ENCODE measurements at regions not wholly inside any gene's neighbourhood (a gene's known extent, or its start where the extent isn't known, plus 50 kb on each side); places are given as distances from the start of the nearest gene placed in this dataset.

GRCh38 chr1:87179851-87180519 is 148.7 kb upstream of the LMO4 start:
- H3K4me1 ChIP-seq, result no peaks in the 10 kb centered on the region
- H3K27me3 ChIP-seq, result no peaks in the 10 kb centered on the region
- no peak for TF ChIP-seq POLR2A (IDR thresholded peaks at IDR 0.05)
- no peak overlapping the region for H3K4me3 ChIP-seq
- H3K27ac ChIP-seq, result no peak overlapping the region
- no peaks in the 10 kb centered on the region for H3K36me3 ChIP-seq
- DNase-seq (no peak), ATAC-seq (peak in 1 of 2 donors; percentile 46)
- H3K9me3 ChIP-seq, result no peaks in the 10 kb centered on the region
- intact Hi-C loops (cut with DNase I; ENCODE audit: low total_unique reads), result no loop called here
- in situ Hi-C loops (cut with MboI; ENCODE audit: low sequenced_read_pairs in 4 of 4), result no loop called here

GRCh38 chr1:87180682-87181081 is 148.0 kb upstream of the LMO4 start:
- Histone ChIP-seq H3K4me3 (no peak overlapping the region), H3K36me3 (no peaks in the 10 kb centered on the region), H3K27ac (peak overlapping the region in 1 of 4 donors; percentile 27), H3K27me3 (no peaks in the 10 kb centered on the region), H3K9me3 (no peaks in the 10 kb centered on the region), H3K4me1 (no peaks in the 10 kb centered on the region)
- ATAC-seq (peak; percentile 62 to 67), DNase-seq (peak in 1 of 2 donors; percentile 21)
- in situ Hi-C loops (cut with MboI; ENCODE audit: low sequenced_read_pairs in 4 of 4) (no loop called here), intact Hi-C loops (cut with DNase I; ENCODE audit: low total_unique reads) (no loop called here)
- TF ChIP-seq, protein P1, sequence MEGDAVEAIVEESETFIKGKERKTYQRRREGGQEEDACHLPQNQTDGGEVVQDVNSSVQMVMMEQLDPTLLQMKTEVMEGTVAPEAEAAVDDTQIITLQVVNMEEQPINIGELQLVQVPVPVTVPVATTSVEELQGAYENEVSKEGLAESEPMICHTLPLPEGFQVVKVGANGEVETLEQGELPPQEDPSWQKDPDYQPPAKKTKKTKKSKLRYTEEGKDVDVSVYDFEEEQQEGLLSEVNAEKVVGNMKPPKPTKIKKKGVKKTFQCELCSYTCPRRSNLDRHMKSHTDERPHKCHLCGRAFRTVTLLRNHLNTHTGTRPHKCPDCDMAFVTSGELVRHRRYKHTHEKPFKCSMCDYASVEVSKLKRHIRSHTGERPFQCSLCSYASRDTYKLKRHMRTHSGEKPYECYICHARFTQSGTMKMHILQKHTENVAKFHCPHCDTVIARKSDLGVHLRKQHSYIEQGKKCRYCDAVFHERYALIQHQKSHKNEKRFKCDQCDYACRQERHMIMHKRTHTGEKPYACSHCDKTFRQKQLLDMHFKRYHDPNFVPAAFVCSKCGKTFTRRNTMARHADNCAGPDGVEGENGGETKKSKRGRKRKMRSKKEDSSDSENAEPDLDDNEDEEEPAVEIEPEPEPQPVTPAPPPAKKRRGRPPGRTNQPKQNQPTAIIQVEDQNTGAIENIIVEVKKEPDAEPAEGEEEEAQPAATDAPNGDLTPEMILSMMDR (IDR thresholded peaks at IDR 0.05 in 4 of 5, conservative IDR thresholded peaks at IDR 0.05 in 1 of 5), result no peak
- no peak for TF ChIP-seq POLR2A (IDR thresholded peaks at IDR 0.05)

DNA sequence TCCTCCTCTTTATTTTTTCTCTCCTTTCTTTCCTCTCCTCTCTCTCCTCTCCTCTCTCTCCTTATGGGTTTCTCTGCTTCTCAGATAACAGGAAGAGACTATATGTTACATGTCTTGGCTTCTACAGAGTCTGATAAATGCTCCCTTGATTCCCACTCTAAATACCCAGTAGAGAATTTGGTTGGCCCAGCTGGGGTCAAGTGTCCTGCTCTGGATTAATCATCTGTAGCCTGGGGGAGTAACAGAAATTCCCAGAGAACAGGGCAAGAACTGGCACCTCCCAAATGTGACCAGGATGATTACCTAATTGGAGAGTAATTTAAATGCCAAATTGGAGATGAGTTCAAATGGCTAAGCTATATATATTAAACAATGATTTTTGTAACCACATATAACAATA is 146.1 kb upstream of the LMO4 start:
- in situ Hi-C loops (cut with MboI; ENCODE audit: low sequenced_read_pairs in 4 of 4), result no loop called here

GRCh38 chr1:87185077-87185476 is 143.6 kb upstream of the LMO4 start:
- in situ Hi-C loops (cut with MboI; ENCODE audit: low sequenced_read_pairs in 4 of 4), result no loop called here
- ATAC-seq (no peak), DNase-seq (no peak)
- no peak overlapping the region for H3K4me3 ChIP-seq
- no peak for TF ChIP-seq POLR2A (IDR thresholded peaks at IDR 0.05)
- no peaks in the 10 kb centered on the region for H3K9me3 ChIP-seq
- H3K27me3 ChIP-seq, result no peaks in the 10 kb centered on the region
- H3K36me3 ChIP-seq, result no peaks in the 10 kb centered on the region
- no peak overlapping the region for H3K27ac ChIP-seq
- H3K4me1 ChIP-seq, result no peaks in the 10 kb centered on the region
- intact Hi-C loops (cut with DNase I; ENCODE audit: low total_unique reads), result no loop called here

More for the DNA sequence above, 146.1 kb upstream of the LMO4 start:
- Histone ChIP-seq H3K9me3 (no peaks in the 10 kb centered on the region), H3K4me3 (no peak overlapping the region), H3K4me1 (no peaks in the 10 kb centered on the region), H3K36me3 (no peaks in the 10 kb centered on the region), H3K27ac (no peak overlapping the region), H3K27me3 (no peaks in the 10 kb centered on the region)
- no peak for DNase-seq
- ATAC-seq, result no peak
- intact Hi-C loops (cut with DNase I; ENCODE audit: low total_unique reads), result no loop called here
- TF ChIP-seq, protein P1 (IDR thresholded peaks at IDR 0.05 in 4 of 5, conservative IDR thresholded peaks at IDR 0.05 in 1 of 5), result no peak
- TF ChIP-seq POLR2A (IDR thresholded peaks at IDR 0.05), result no peak

DNA sequence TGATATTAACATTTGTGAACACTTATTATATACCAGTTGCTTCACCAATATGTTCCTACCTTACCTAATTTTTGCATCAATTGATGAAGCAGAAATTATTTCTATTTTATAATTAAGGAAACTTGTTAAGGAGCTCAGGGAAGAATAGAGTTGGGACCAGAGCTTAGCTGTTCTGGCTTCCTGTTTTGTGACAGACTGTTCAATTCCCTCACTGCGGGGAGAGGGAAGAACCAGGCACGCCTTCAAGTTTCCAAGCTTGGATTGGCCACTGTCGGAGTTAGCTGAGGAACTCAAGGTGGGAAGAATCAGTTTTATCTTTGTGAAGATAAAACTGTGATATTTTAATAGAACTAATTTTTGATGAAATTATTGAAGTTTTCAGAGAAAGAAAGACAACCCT is 142.3 kb upstream of the LMO4 start:
- intact Hi-C loops (cut with DNase I; ENCODE audit: low total_unique reads), result no loop called here
- in situ Hi-C loops (cut with MboI; ENCODE audit: low sequenced_read_pairs in 4 of 4), result no loop called here

More for the DNA sequence above, 142.3 kb upstream of the LMO4 start:
- Histone ChIP-seq H3K27ac (no peak overlapping the region), H3K9me3 (no peaks in the 10 kb centered on the region), H3K27me3 (no peaks in the 10 kb centered on the region), H3K4me3 (no peak overlapping the region), H3K4me1 (no peaks in the 10 kb centered on the region), H3K36me3 (no peaks in the 10 kb centered on the region)
- TF ChIP-seq, protein P1 (IDR thresholded peaks at IDR 0.05 in 4 of 5, conservative IDR thresholded peaks at IDR 0.05 in 1 of 5), result no peak
- TF ChIP-seq POLR2A (IDR thresholded peaks at IDR 0.05), result no peak
- ATAC-seq, result no peak
- no peak for DNase-seq
